ENCODE measurements at regions not wholly inside any gene's neighbourhood (a gene's known extent, or its start where the extent isn't known, plus 50 kb on each side); places are given as distances from the start of the nearest gene placed in this dataset.

GRCh38 chr20:21781446-21782075 lies 76.1 kb downstream of the PAX1 start:
- TF ChIP-seq CTCF (IDR thresholded peaks at IDR 0.05) (no peak), POLR2A (IDR thresholded peaks at IDR 0.05) (no peak), EP300 (IDR thresholded peaks at IDR 0.05) (no peak), POLR2AphosphoS5 (IDR thresholded peaks at IDR 0.05) (no peak)

All from stomach (tissue), 4 donors.